Common myeloid progenitor, CD34-positive (primary cell): ENCODE measurements at regions not wholly inside any gene's neighbourhood (a gene's known extent, or its start where the extent isn't known, plus 50 kb on each side); places are given as distances from the start of the nearest gene placed in this dataset.

ENCODE experiments used
- CTCF ChIA-PET: fragments of 350-600 bp; sonication (Branson Sonifier 250); formaldehyde crosslinking; loops from one replicate; lab custom pipeline; 2021; ENCODE audit warnings: antibody characterized with exemption; lab: Charles Lee
- POLR2A ChIA-PET: fragments of 350-600 bp; sonication (Branson Sonifier 250); formaldehyde crosslinking; loops from one replicate; lab custom pipeline; 2021; ENCODE audit warnings: antibody characterized with exemption; lab: Charles Lee
- DNase-seq, 3 donors: peaks; one replicate each; pipeline versions ENCODE4 v3.0.0 to v3.0.0-alpha.2; 2013
- H3K27ac ChIP-seq, 2 experiments: 1 replicate in 1 of 2; 2 replicates in 1 of 2; pipeline ENCODE4 v1.7.0; 2013; ENCODE audit warnings: inconsistent platforms in 2 of 2, low read length in 2 of 2, mild to moderate bottlenecking in 2 of 2, low read depth in 1 of 2, moderate library complexity in 1 of 2; ENCODE audit not compliant: severe bottlenecking in 2 of 2, insufficient read depth in 1 of 2, poor library complexity in 1 of 2
- H3K27me3 ChIP-seq, 5 experiments: replicated peaks in 2 of 5; 1 replicate in 3 of 5; 2 replicates in 2 of 5; pipeline versions ENCODE4 v1.6.1 to v1.7.0; 2013; ENCODE audit warnings: low read length in 4 of 5, mild to moderate bottlenecking in 2 of 5, moderate library complexity in 2 of 5, inconsistent platforms in 1 of 5; ENCODE audit not compliant: insufficient read depth in 5 of 5, control insufficient read depth in 4 of 5
- H3K36me3 ChIP-seq, 4 experiments: 1 replicate in 2 of 4; 2 replicates in 2 of 4; pipeline versions ENCODE4 v1.6.1 to v1.7.0; 2013; ENCODE audit warnings: low read length in 3 of 4, control low read depth in 1 of 4, mild to moderate bottlenecking in 1 of 4; ENCODE audit not compliant: control insufficient read depth in 4 of 4, insufficient read depth in 4 of 4
- H3K4me1 ChIP-seq, 4 experiments: 1 replicate in 3 of 4; 2 replicates in 1 of 4; pipeline versions ENCODE4 v1.6.1 to v1.7.1; 2013; ENCODE audit warnings: low read length in 3 of 4, mild to moderate bottlenecking in 3 of 4, control low read depth in 1 of 4, inconsistent platforms in 1 of 4, moderate library complexity in 1 of 4; ENCODE audit not compliant: control insufficient read depth in 4 of 4, insufficient read depth in 4 of 4; ENCODE audit errors: control extremely low read depth in 1 of 4
- H3K4me3 ChIP-seq, 7 experiments: 1 replicate in 4 of 7; 2 replicates in 3 of 7; pipeline versions ENCODE4 v1.5.1 to v1.7.0; 2013; ENCODE audit warnings: mild to moderate bottlenecking in 7 of 7, low read length in 6 of 7, moderate library complexity in 6 of 7, inconsistent platforms in 2 of 7, low read depth in 2 of 7, control low read depth in 1 of 7; ENCODE audit not compliant: insufficient read depth in 4 of 7, control insufficient read depth in 1 of 7; ENCODE audit errors: extremely low read depth in 1 of 7
- H3K9me3 ChIP-seq, 5 experiments: 1 replicate in 4 of 5; 2 replicates in 1 of 5; pipeline versions ENCODE4 v1.6.1 to v1.7.1; 2013; ENCODE audit warnings: low read length in 4 of 5, mild to moderate bottlenecking in 2 of 5, inconsistent platforms in 1 of 5, low read depth in 1 of 5, moderate library complexity in 1 of 5; ENCODE audit not compliant: control insufficient read depth in 4 of 5, insufficient read depth in 2 of 5; ENCODE audit errors: control extremely low read depth in 1 of 5
- WGBS: methylation state at CpG from one replicate; pipeline ENCODE4 v1.1.5; 2013; ENCODE audit not compliant: insufficient coverage; 5-methylcytosine and 5-hydroxymethylcytosine counted together

DNA sequence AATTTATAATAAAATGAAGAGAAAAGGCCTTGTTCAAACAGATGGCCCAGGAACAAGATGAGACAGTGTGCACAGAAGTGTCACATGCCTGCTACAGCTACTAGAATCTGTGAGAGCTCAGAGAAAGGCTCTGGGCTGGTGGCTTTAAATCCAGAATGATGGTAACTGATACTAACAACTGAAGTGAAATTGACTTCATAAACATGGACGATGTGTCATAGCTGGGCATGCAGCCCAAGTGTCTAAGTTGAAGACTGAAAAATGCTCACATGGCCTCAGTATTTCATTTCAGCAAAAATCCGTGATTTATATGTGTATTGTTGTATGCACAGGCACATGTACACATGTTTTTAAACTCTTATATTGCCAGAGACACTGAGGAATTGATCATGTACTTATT is 208.3 kb upstream of the RUNX1 start:
- Histone ChIP-seq H3K4me1 (no peaks in the 10 kb centered on the region), H3K27me3 (no peaks in the 10 kb centered on the region), H3K36me3 (no peaks in the 10 kb centered on the region), H3K27ac (no peak overlapping the region), H3K4me3 (no peak overlapping the region), H3K9me3 (peaks cover 0 to 5% (median 0%) of the 10 kb centered on the region in 5 experiments)
- DNase-seq = no peak
- 100% methylated on average over 1 of the region's 2 CpGs for WGBS
- POLR2A ChIA-PET = no interaction called here
- CTCF ChIA-PET = no interaction called here

DNA sequence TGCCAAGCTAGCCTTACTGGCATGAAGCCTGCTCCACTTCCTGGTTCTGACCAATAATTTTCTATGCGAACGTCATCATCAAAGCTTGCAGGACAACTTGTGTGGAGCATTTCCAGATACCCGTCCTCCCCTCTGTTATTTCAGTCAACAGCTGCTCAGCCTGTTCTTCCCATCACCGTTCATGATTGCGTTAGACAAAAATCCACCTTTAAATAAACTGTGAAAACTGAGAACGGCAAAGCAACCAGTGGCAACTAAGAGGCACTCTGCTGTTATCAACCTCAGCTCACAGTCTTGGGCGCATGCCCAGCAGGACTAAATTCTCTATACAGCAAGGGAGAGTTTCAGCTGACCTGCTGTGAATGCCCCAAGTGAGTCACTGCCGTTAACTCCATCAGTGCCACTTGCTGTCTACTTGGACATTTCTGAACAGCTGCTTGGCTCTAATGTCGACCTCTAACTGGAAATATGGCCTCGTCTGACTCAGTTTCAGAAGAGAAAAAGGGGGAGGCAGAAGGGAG is 207.4 kb upstream of the RUNX1 start:
- Histone ChIP-seq H3K4me1 (no peaks in the 10 kb centered on the region), H3K9me3 (peaks cover 0 to 5% (median 0%) of the 10 kb centered on the region in 5 experiments), H3K27ac (no peak overlapping the region), H3K36me3 (no peaks in the 10 kb centered on the region), H3K4me3 (no peak overlapping the region), H3K27me3 (no peaks in the 10 kb centered on the region)
- no peak for DNase-seq
- 100% methylated on average over 4 of the region's 10 CpGs for WGBS
- ChIA-PET CTCF (interaction anchor here (0.7 kb wide), 1 partner anchor 11 kb away, joined by 3 read pairs; no protein-coding TSS in a partner anchor), POLR2A (no interaction called here)

DNA sequence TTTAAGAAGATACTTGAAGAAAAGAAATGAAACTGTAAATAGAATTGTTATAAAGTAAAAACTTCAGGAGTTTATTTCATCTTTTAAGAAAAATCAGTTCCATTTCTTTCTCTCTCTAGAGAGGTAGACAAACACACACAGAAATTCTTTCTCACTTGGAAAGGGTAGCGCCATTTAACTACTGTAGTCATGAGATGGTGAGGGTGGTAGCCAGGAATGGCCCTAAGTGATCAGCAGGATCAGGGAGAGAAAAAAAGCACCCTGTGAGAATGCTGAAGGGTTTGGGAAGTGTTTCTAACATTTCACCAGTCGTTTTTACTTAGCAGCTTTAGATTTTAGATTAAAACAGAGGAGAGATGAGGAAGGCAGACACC is 205.7 kb upstream of the RUNX1 start:
- ChIA-PET CTCF (no interaction called here), POLR2A (no interaction called here)
- Histone ChIP-seq H3K27me3 (no peaks in the 10 kb centered on the region), H3K27ac (no peak overlapping the region), H3K9me3 (peaks cover 0 to 5% (median 2%) of the 10 kb centered on the region in 5 experiments), H3K4me1 (no peaks in the 10 kb centered on the region), H3K4me3 (no peak overlapping the region), H3K36me3 (no peaks in the 10 kb centered on the region)
- no peak for DNase-seq
- 100% methylated on average over 1 of the region's 2 CpGs for WGBS

DNA sequence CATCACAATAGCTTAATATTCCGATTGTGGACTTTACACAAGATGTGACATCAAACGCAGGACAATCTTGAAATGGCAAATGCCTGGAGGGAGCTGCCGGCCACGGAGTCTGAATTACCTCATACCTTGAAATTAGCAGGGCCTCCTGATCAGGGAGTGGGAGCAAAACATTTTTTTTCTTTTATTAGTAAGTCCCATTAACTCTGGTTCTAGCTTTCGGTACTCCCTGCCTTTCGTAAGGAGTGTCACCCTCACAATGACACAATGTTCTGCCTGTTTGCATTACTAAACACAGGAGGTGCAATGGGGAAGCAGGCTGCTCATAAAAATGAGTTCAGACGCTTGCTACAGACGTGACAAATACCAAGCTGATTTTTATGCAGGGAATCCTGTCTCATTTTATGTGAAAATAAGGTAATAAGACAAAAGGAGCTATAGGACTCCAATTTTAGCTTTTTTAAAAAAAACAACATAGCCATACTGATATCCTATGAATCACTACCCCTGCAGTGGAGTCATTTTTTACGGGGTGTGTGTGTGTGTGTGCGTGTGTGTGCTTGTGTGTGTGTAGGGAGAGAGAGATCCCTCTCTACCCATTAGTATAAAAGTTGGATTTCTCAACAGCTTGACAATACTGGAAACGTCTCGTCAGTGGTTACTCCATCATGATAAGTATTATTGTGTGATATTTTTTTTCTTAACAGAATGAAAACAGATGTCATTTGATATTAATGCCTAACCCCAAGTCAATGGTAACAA is 205.1 kb upstream of the RUNX1 start:
- no peaks in the 10 kb centered on the region for H3K27me3 ChIP-seq
- peaks cover 0 to 5% (median 3%) of the 10 kb centered on the region in 5 experiments for H3K9me3 ChIP-seq
- no peaks in the 10 kb centered on the region for H3K4me1 ChIP-seq
- H3K4me3 ChIP-seq = peak overlapping the region in 1 of 7 experiments; percentile 14
- ChIA-PET POLR2A (interaction anchor here (0.6 kb wide), 1 partner anchor 1842 kb away, joined by 3 read pairs; no protein-coding TSS in a partner anchor), CTCF (no interaction called here)
- 98% methylated on average over 6 of the region's 12 CpGs for WGBS
- H3K36me3 ChIP-seq = no peaks in the 10 kb centered on the region
- no peak overlapping the region for H3K27ac ChIP-seq
- no peak for DNase-seq

DNA sequence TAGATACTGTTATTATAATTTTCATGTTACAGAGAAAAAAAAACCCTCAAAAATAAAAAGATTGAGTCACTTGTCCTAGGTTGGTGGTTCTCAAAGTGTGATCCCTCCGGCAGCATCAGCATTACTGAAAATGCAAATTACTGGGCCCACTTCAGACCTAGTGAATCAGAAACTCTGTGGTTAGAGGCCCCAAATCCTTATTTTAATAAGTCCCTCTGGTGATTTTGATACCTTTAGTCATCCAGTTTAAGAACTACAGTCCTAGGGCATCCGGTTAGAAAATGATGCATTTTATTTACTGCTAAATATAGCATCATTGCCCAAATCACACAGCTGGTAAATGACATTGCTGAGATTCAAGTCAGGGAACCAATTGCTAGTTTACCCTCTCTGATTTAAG is 203.7 kb upstream of the RUNX1 start:
- Histone ChIP-seq H3K36me3 (no peaks in the 10 kb centered on the region), H3K4me3 (no peak overlapping the region)

DNA sequence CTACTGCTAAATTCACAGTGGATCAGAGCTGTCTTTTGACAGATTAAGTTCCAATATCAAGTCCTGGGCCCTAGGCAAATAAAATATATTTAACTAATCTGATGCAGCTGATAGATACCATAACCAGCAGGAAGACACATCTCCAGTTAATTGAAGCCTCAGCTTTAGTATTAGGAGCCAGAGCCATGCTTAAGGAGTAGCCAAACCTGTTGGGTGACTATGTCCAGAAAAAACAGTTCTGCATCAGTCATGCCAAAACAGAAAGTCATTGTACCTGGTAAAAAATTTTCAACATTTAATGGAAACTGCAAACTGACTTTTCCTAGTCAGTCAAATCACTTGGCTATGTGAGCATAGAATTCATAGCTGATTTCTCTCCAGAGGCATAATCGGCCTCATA is 200.5 kb upstream of the RUNX1 start:
- ChIA-PET CTCF (interaction anchor here (1.2 kb wide), 1 partner anchor 26 kb away, joined by 3 read pairs; no protein-coding TSS in a partner anchor), POLR2A (no interaction called here)
- WGBS = 92% methylated on average over 1 of the region's 1 CpG
- Histone ChIP-seq H3K36me3 (no peaks in the 10 kb centered on the region), H3K9me3 (peaks cover 0 to 5% (median 3%) of the 10 kb centered on the region in 5 experiments), H3K27ac (no peak overlapping the region), H3K27me3 (no peaks in the 10 kb centered on the region), H3K4me3 (no peak overlapping the region), H3K4me1 (no peaks in the 10 kb centered on the region)
- DNase-seq = no peak

More for the DNA sequence above, 203.7 kb upstream of the RUNX1 start:
- WGBS = 100% methylated on average over 2 of the region's 2 CpGs
- Histone ChIP-seq H3K4me1 (no peaks in the 10 kb centered on the region), H3K9me3 (peaks cover 0 to 5% (median 3%) of the 10 kb centered on the region in 5 experiments), H3K27ac (no peak overlapping the region), H3K27me3 (no peaks in the 10 kb centered on the region)
- no peak for DNase-seq
- ChIA-PET CTCF (interaction anchor here (1.1 kb wide), 1 partner anchor 64 kb away, joined by 3 read pairs; no protein-coding TSS in a partner anchor), POLR2A (no interaction called here)

DNA sequence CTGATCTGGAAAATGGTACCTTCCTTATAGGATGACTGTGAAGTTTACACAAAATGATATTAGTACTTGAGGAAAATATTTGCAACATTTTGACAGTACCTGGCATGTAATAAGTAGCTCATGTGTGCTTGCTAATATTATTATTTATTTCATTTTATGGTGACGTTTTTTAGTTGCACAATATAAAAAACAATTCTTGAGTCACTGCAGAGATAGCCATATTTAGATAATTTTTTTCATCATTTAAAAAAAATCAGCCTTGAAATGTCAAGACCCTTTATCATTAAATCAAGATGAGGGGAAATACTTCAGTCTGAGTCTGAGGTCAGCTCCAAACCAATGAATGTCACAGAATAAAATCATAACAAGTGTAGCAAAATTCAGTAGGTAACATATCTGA is 196.8 kb upstream of the RUNX1 start:
- Histone ChIP-seq H3K27me3 (no peaks in the 10 kb centered on the region), H3K36me3 (no peaks in the 10 kb centered on the region), H3K9me3 (peaks cover 0 to 5% (median 2%) of the 10 kb centered on the region in 5 experiments), H3K4me1 (no peaks in the 10 kb centered on the region), H3K27ac (no peak overlapping the region), H3K4me3 (no peak overlapping the region)
- no CpG with 5 or more reads among the region's 1 CpG for WGBS
- CTCF ChIA-PET = interaction anchor here (1.1 kb wide), 1 partner anchor 10 kb away, joined by 3 read pairs; no protein-coding TSS in a partner anchor
- DNase-seq = no peak
- POLR2A ChIA-PET = no interaction called here
